ENCODE measurements at regions not wholly inside any gene's neighbourhood (a gene's known extent, or its start where the extent isn't known, plus 50 kb on each side); places are given as distances from the start of the nearest gene placed in this dataset.

GRCh38 chr16:35425270-35425669 lies 1965.9 kb downstream of the TP53TG3F start:
- Histone ChIP-seq H3K4me1 (ENCODE audit: control insufficient read depth in 1 of 2, low read depth in 2 of 2) (no peaks in the 10 kb centered on the region), H3K36me3 (no peaks in the 10 kb centered on the region), H3K4me3 (no peak overlapping the region), H3K27ac (no peak overlapping the region), H3K27me3 (replicated peaks; ENCODE audit: insufficient read depth) (no peaks in the 10 kb centered on the region), H3K9me3 (no peaks in the 10 kb centered on the region)
- TF ChIP-seq CTCF (IDR thresholded peaks at IDR 0.05) = no peak
- no peak for DNase-seq (ENCODE audit: low spot score)
- no peak for ATAC-seq (ENCODE audit: insufficient number of reproducible peaks, low FRiP score, low read depth)

- Histone ChIP-seq H3K4me3 (no peak overlapping the region), H3K27ac (no peak overlapping the region), H3K4me1 (ENCODE audit: control insufficient read depth in 1 of 2, low read depth in 2 of 2) (no peaks in the 10 kb centered on the region), H3K27me3 (replicated peaks; ENCODE audit: insufficient read depth) (no peaks in the 10 kb centered on the region), H3K36me3 (no peaks in the 10 kb centered on the region), H3K9me3 (no peaks in the 10 kb centered on the region)
- DNase-seq (ENCODE audit: low spot score) = no peak
- no peak for ATAC-seq (ENCODE audit: insufficient number of reproducible peaks, low FRiP score, low read depth)
- TF ChIP-seq CTCF (IDR thresholded peaks at IDR 0.05) = peak; percentile 21
Observed at GRCh38 chr16:35431829-35432663, 1972.6 kb downstream of the TP53TG3F start.

- DNase-seq (ENCODE audit: low spot score) (no peak), ATAC-seq (ENCODE audit: insufficient number of reproducible peaks, low FRiP score, low read depth) (no peak)
- TF ChIP-seq CTCF (IDR thresholded peaks at IDR 0.05) = no peak
- Histone ChIP-seq H3K27ac (no peak overlapping the region), H3K4me3 (no peak overlapping the region), H3K4me1 (ENCODE audit: control insufficient read depth in 1 of 2, low read depth in 2 of 2) (no peaks in the 10 kb centered on the region), H3K9me3 (no peaks in the 10 kb centered on the region), H3K36me3 (no peaks in the 10 kb centered on the region), H3K27me3 (replicated peaks; ENCODE audit: insufficient read depth) (no peaks in the 10 kb centered on the region)
Observed at GRCh38 chr16:35440875-35441274, 1981.5 kb downstream of the TP53TG3F start.

GRCh38 chr16:35447010-35447558 lies 1987.7 kb downstream of the TP53TG3F start:
- Histone ChIP-seq H3K27me3 (replicated peaks; ENCODE audit: insufficient read depth) (no peaks in the 10 kb centered on the region), H3K4me1 (ENCODE audit: control insufficient read depth in 1 of 2, low read depth in 2 of 2) (no peaks in the 10 kb centered on the region), H3K4me3 (no peak overlapping the region), H3K27ac (no peak overlapping the region), H3K9me3 (peaks cover 11% of the 10 kb centered on the region), H3K36me3 (no peaks in the 10 kb centered on the region)
- DNase-seq (ENCODE audit: low spot score) = no peak
- ATAC-seq (ENCODE audit: insufficient number of reproducible peaks, low FRiP score, low read depth) = no peak
- TF ChIP-seq CTCF (IDR thresholded peaks at IDR 0.05) = no peak

- Histone ChIP-seq H3K4me3 (no peak overlapping the region), H3K9me3 (peaks cover 11% of the 10 kb centered on the region), H3K36me3 (no peaks in the 10 kb centered on the region), H3K27ac (no peak overlapping the region), H3K4me1 (ENCODE audit: control insufficient read depth in 1 of 2, low read depth in 2 of 2) (no peaks in the 10 kb centered on the region), H3K27me3 (replicated peaks; ENCODE audit: insufficient read depth) (no peaks in the 10 kb centered on the region)
- ATAC-seq (ENCODE audit: insufficient number of reproducible peaks, low FRiP score, low read depth) (no peak), DNase-seq (ENCODE audit: low spot score) (no peak)
- TF ChIP-seq CTCF (IDR thresholded peaks at IDR 0.05) = no peak
Observed at GRCh38 chr16:35449663-35450062, 1990.3 kb downstream of the TP53TG3F start.

Measured in thoracic aorta (tissue), 2 donors.